Mammary epithelial cell (primary cell): ENCODE measurements at regions not wholly inside any gene's neighbourhood (a gene's known extent, or its start where the extent isn't known, plus 50 kb on each side); places are given as distances from the start of the nearest gene placed in this dataset.

Source experiments
- EZH2 ChIP-seq: IDR thresholded peaks from 2 replicates; pipeline ENCODE4 v1.6.1; 2012; ENCODE audit warnings: low read length, inconsistent platforms, borderline replicate concordance
- TF ChIP-seq, protein P1 (sequence below), 2 donors: IDR thresholded peaks in 1 of 2; conservative IDR thresholded peaks in 1 of 2; 2 replicates each; pipeline ENCODE4 v1.5.1; 2011 to 2012; ENCODE audit warnings: inconsistent platforms in 2 of 2, low read length in 2 of 2, mild to moderate bottlenecking in 2 of 2, control low read depth in 1 of 2, low read depth in 1 of 2; ENCODE audit not compliant: insufficient read depth in 1 of 2; ENCODE audit errors: extremely low read depth in 1 of 2

DNA sequence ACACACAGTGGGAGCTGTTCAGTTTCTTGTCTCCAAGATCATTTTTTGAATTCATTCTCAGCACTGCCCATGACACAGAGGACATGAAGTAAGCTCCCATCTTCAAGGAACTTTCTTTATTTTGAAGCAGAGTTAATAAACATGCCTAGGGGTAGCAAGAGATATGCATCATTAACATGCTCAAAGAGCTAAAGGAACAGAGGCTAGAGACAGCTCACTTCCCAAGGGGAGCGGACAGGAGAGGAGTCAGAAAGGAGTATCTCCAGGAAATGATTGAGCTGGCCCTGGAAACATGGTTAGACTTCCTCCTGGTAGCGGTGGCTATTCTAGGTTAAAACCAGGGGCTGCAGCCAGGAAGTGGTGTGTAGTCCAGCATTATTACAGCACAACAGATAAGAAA lies 135.9 kb downstream of the GPAM start:
- TF ChIP-seq, protein P1, sequence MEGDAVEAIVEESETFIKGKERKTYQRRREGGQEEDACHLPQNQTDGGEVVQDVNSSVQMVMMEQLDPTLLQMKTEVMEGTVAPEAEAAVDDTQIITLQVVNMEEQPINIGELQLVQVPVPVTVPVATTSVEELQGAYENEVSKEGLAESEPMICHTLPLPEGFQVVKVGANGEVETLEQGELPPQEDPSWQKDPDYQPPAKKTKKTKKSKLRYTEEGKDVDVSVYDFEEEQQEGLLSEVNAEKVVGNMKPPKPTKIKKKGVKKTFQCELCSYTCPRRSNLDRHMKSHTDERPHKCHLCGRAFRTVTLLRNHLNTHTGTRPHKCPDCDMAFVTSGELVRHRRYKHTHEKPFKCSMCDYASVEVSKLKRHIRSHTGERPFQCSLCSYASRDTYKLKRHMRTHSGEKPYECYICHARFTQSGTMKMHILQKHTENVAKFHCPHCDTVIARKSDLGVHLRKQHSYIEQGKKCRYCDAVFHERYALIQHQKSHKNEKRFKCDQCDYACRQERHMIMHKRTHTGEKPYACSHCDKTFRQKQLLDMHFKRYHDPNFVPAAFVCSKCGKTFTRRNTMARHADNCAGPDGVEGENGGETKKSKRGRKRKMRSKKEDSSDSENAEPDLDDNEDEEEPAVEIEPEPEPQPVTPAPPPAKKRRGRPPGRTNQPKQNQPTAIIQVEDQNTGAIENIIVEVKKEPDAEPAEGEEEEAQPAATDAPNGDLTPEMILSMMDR (conservative IDR thresholded peaks at IDR 0.05 in 1 of 2, IDR thresholded peaks at IDR 0.05 in 1 of 2; ENCODE audit: extremely low read depth in 1 of 2, insufficient read depth in 1 of 2, low read depth in 1 of 2, low read length in 2 of 2), result no peak
- no peak for TF ChIP-seq EZH2
